ENCODE measurements at regions not wholly inside any gene's neighbourhood (a gene's known extent, or its start where the extent isn't known, plus 50 kb on each side); places are given as distances from the start of the nearest gene placed in this dataset.

DNA sequence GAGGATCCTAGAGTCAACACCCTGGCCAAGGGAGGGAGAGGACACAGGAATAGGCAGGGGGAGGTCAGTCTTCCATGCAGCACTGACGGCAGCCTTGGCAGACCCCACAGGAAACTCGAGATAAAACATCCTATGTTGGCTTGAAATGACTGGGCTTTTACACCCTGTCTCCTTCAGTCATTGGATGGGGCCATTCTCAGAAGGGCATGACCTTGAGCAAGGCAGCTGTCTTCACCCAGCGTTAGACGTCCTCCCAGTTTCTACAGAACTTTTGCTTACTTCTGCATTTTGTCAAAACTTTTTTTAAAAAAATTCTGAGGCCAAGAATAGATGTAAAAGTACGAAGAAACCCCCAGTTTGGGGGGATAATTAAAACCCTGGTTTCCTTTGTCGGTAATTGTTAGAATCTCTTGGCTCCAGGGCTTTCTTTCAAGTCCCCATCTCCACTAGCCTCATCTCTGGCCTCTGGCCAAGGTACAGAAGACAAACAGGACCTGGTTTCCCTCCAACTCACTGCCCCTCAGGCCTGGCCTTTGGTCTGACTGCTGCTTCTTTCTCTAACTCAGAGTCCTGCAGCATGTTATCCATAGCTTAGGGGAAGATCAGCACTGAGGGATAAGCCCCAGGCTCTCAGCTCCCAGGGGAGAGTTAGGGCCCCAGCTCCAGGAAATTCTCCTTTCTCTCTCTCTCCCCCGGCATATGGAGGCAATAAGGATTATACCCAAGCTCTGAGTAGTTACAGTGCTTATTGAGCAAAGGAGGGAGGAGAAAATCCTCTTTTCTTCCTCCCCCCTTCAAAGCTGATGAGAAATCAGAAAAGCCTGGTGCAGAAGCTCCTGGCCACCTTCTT is 51.6 kb upstream of the KCND3 start:
- DNase-seq: no peak
- Mint-ChIP-seq H3K27me3 (peaks cover 24% of the 10 kb centered on the region), H3K36me3 (ENCODE audit: low read depth) (no peaks in the 10 kb centered on the region), H3K4me1 (ENCODE audit: low read depth) (no peaks in the 10 kb centered on the region), H3K9me3 (no peaks in the 10 kb centered on the region), H3K27ac (no peak overlapping the region), H3K4me3 (no peak overlapping the region)

DNA sequence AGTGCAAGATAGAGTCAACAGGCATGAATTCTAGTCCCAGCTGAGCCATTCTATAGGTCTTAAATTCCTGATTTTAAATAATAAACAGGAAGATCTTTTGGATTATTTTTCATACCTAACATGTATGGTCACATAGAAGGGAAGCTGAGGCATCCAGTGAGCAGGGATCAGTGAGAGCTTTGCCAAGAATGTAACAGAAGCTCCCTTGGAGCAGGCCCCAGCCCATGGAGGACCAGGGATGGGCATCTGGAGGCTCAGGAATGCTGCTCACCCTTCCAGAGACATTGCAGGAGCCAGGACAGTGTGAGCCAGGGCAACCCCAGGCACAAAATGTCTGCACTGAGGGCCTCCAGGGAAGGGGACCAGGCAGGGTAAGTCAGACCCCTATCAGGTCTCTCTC is 54.4 kb upstream of the KCND3 start:
- DNase-seq: no peak
- Mint-ChIP-seq H3K27ac (no peak overlapping the region), H3K4me3 (no peak overlapping the region)

DNA sequence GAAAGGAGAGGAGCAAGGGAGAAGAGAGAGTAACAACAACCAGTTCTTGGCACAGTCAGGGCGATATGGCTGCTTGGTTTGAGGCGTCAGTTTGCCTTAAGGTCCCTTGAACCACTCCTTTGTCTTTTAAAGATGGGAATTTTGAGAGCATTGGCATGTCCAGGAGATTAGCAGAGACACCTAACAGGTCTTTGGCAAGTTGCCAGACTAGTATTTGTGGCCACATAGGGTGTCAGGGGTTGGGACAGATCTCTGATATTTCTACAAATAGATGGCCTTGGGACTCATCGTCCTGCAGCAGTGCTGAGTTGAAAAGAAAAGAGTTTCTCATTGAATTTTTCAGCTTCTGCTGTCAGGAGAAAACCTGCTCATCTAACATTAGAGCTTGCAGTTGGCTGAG is 55.3 kb upstream of the KCND3 start:
- no peak overlapping the region for H3K27ac Mint-ChIP-seq
- no peak for DNase-seq
- no peaks in the 10 kb centered on the region for H3K9me3 Mint-ChIP-seq
- no peaks in the 10 kb centered on the region for H3K4me1 Mint-ChIP-seq (ENCODE audit: low read depth)
- H3K36me3 Mint-ChIP-seq (ENCODE audit: low read depth): no peaks in the 10 kb centered on the region
- no peak overlapping the region for H3K4me3 Mint-ChIP-seq
- H3K27me3 Mint-ChIP-seq: peaks cover 27% of the 10 kb centered on the region

More for the DNA sequence above, 54.4 kb upstream of the KCND3 start:
- H3K27me3 Mint-ChIP-seq: peaks cover 27% of the 10 kb centered on the region
- H3K9me3 Mint-ChIP-seq: no peaks in the 10 kb centered on the region
- H3K4me1 Mint-ChIP-seq (ENCODE audit: low read depth): no peaks in the 10 kb centered on the region
- H3K36me3 Mint-ChIP-seq (ENCODE audit: low read depth): no peaks in the 10 kb centered on the region

DNA sequence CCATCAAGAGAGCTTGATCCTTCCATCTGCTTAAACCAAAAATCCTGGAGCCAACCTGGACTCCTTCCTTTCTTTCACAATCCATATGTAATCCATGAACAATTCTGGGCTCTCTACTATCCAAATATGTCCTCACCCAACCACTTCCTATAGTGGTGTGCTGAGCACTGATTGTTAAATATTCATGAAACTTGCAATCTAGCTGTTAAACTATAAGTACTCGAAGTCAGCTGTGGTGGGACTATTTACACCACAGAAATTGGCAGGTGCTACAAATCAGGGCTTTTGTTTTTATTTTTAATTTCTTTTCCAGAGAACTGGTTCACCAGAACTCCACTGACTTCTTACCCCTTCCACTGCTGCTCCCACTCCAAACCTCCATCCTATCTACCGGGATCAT is 57.2 kb upstream of the KCND3 start:
- no peak overlapping the region for H3K4me3 Mint-ChIP-seq
- DNase-seq: no peak
- H3K36me3 Mint-ChIP-seq (ENCODE audit: low read depth): no peaks in the 10 kb centered on the region
- H3K27me3 Mint-ChIP-seq: peaks cover 31% of the 10 kb centered on the region
- no peaks in the 10 kb centered on the region for H3K9me3 Mint-ChIP-seq
- no peak overlapping the region for H3K27ac Mint-ChIP-seq
- no peaks in the 10 kb centered on the region for H3K4me1 Mint-ChIP-seq (ENCODE audit: low read depth)

DNA sequence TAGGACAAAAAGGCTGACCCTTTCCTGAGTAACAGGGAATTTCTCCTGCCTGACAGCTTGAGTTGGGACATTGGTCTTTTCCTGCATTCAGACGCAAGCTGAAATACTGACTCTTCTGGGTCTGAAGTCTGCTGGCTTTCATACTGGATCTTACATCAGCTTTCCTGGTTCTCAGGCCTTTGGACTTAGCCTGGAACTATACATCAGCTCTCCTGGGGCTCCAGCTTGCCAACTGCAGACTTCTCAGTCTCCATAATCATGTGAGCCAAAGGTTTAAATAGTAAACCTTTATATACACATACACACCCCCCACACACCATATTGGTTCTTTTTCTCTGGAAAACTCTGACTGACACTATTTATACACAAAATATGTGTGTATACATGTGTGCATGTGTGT is 59.0 kb upstream of the KCND3 start:
- no peaks in the 10 kb centered on the region for H3K36me3 Mint-ChIP-seq (ENCODE audit: low read depth)
- peaks cover 20% of the 10 kb centered on the region for H3K27me3 Mint-ChIP-seq
- H3K4me3 Mint-ChIP-seq: no peak overlapping the region
- no peaks in the 10 kb centered on the region for H3K9me3 Mint-ChIP-seq
- DNase-seq: no peak
- no peak overlapping the region for H3K27ac Mint-ChIP-seq
- H3K4me1 Mint-ChIP-seq (ENCODE audit: low read depth): no peaks in the 10 kb centered on the region

DNA sequence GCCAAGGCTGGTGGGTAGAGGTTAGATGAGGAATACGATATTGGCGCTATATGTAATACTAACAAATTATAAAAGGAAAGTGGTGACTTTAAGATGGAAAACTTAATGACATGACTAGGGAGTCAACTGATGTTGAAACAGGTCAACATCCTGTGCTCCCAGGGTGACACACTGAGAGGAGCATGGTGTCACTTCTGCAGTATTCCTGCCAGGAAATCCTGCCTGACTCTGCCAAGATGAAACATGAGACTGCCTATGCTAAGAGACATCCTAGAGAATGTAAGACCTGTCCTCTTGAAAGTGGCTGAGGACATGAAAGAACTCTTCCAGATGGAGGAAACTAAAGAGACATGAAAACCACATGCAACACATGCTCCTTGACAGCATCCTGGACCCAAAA is 65.0 kb upstream of the KCND3 start:
- Mint-ChIP-seq H3K4me1 (ENCODE audit: low read depth) (no peaks in the 10 kb centered on the region), H3K27me3 (peaks cover 21% of the 10 kb centered on the region), H3K9me3 (no peaks in the 10 kb centered on the region), H3K36me3 (ENCODE audit: low read depth) (no peaks in the 10 kb centered on the region), H3K4me3 (no peak overlapping the region), H3K27ac (no peak overlapping the region)
- DNase-seq: no peak

DNA sequence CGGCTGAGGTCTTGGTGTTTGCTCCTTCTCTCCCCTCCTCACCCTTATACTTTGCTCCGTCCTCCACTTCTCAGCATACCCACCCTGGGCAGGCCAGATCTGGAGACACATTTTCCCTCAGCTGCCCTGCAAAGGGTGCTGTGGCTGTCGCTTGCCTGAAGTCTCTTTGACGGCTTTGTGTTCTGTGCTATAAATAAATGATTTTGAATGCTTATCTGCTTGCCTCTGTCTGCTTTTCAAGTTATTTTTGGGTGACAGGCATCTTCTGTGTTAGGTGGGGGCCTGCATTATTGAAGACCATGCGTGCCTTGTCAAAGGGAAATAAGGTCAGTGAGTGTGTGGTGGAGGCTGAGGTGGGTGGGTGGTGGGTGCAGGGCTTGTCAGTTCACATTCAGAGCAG is 66.9 kb upstream of the KCND3 start:
- Mint-ChIP-seq H3K9me3 (no peaks in the 10 kb centered on the region), H3K4me3 (no peak overlapping the region), H3K27ac (no peak overlapping the region), H3K36me3 (ENCODE audit: low read depth) (no peaks in the 10 kb centered on the region), H3K4me1 (ENCODE audit: low read depth) (no peaks in the 10 kb centered on the region), H3K27me3 (peaks cover 25% of the 10 kb centered on the region)
- no peak for DNase-seq

DNA sequence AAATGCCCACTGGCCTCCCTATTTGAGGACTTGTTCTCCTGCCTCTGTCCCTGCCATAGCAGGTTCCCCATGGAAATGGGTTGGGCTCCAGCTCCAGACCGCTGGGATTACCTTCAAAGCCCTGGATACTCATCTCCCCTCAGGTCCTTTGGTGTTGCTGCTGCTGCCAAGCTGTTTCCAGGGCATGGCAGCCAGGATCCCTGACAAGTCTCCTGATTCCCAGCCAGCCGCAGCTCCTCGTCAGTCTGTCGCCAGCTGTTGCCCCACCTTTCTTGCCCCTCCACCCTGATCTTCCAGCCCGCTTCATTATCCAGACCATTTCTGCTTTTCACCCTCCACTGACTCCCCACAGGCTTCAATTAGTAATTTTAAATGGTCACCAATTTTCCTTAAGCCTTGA is 68.3 kb upstream of the KCND3 start:
- Mint-ChIP-seq H3K27me3 (peaks cover 30% of the 10 kb centered on the region), H3K4me3 (no peak overlapping the region)

DNA sequence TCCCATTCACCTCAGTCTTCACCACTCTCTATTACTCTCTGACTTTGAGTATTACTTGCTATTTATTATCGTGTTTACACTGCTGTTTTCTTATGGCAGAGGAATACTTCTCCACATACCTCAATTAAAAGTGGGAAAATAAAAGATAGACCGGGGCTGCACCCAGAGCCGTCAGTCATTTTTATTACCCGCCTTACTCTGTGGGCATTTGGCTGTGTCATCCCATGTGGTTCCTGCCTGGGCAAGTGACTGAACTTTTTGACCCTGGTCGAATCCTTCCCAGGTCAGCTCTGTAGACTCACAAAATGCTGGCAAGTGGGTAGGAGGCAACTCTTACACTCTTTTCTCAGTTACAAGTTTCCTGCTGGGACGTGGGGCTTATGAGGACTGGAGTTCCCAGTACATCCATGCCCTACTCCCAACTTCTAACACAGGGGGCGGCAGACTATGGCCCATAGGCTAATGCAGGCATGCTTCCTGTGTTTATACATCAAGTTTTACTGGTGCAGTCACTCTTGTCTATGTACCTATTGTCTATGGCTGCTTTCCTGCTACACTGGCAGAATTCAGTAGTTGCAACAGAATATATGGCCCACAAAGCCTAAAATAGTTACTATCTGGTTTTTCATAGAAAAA is 69.5 kb upstream of the KCND3 start:
- DNase-seq: no peak

More for the DNA sequence above, 68.3 kb upstream of the KCND3 start:
- Mint-ChIP-seq H3K27ac (no peak overlapping the region), H3K4me1 (ENCODE audit: low read depth) (no peaks in the 10 kb centered on the region), H3K36me3 (ENCODE audit: low read depth) (no peaks in the 10 kb centered on the region), H3K9me3 (no peaks in the 10 kb centered on the region)
- DNase-seq: no peak

DNA sequence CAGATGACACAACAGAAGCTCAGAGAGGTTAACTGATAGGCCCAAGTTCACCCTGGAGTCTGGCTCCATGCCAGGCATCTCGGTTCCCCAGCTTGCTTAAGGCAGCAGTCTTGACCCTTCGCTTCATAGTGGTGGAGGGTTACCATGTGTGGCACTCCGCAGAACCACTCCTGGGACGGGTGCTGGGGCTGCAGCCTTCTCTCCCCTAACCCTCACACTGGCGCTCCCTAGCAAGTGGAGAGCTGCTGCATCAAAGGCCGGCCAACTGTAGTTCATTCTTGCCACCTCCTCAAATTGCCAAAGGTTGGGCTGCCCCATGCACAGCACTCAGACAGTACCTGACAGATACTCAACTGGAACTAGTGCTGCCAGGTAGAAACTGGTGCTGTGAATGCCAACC is 70.2 kb upstream of the KCND3 start:
- Mint-ChIP-seq H3K4me1 (ENCODE audit: low read depth) (no peaks in the 10 kb centered on the region), H3K27ac (no peak overlapping the region), H3K27me3 (peaks cover 44% of the 10 kb centered on the region), H3K9me3 (no peaks in the 10 kb centered on the region), H3K4me3 (no peak overlapping the region), H3K36me3 (ENCODE audit: low read depth) (no peaks in the 10 kb centered on the region)
- no peak for DNase-seq

More for the DNA sequence above, 69.5 kb upstream of the KCND3 start:
- Mint-ChIP-seq H3K4me1 (ENCODE audit: low read depth) (no peaks in the 10 kb centered on the region), H3K27me3 (peaks cover 39% of the 10 kb centered on the region), H3K9me3 (no peaks in the 10 kb centered on the region), H3K36me3 (ENCODE audit: low read depth) (no peaks in the 10 kb centered on the region), H3K4me3 (no peak overlapping the region), H3K27ac (no peak overlapping the region)

DNA sequence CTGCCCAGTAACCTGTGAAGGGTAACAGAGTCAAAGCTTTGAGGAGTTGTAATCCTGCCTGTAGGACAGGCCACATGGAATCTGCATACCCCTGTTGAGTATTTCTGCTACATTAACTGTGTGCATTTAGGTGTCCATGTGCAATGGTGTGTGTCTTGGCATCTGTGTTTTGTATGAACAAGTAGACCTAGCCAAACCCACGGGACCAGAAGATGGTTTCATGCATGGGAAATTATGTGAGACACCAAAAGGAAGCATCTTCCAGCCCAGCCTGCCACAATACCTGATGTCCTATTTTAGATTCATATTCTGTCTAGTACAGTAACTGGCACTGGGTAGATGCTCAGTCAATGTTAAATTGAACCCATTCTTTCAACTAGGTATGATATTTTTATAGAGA is 70.8 kb upstream of the KCND3 start:
- H3K4me1 Mint-ChIP-seq (ENCODE audit: low read depth): no peaks in the 10 kb centered on the region
- no peaks in the 10 kb centered on the region for H3K36me3 Mint-ChIP-seq (ENCODE audit: low read depth)
- peaks cover 44% of the 10 kb centered on the region for H3K27me3 Mint-ChIP-seq
- H3K27ac Mint-ChIP-seq: no peak overlapping the region
- H3K9me3 Mint-ChIP-seq: no peaks in the 10 kb centered on the region
- DNase-seq: no peak
- no peak overlapping the region for H3K4me3 Mint-ChIP-seq

DNA sequence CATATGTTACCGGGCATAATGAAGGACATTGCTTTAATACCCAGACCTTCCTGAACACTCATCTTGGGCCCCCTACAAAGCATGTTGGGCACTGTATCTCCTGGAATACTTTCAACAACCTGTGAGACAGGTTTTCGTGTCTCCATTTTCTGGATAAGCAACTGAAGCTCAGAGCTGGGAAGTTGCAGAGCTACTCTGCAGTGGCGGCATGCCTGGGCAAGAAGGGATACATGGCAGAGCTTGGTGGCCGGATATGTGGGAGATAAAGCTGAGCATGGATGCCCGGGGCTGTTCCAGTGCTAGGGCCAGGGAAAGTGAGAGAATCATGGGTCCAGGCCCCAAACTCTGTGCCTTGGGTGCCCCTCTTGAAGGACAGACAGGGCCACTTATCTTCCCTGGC is 71.6 kb upstream of the KCND3 start:
- Mint-ChIP-seq H3K4me3 (no peak overlapping the region), H3K27me3 (peaks cover 44% of the 10 kb centered on the region), H3K4me1 (ENCODE audit: low read depth) (no peaks in the 10 kb centered on the region), H3K9me3 (no peaks in the 10 kb centered on the region), H3K36me3 (ENCODE audit: low read depth) (no peaks in the 10 kb centered on the region), H3K27ac (no peak overlapping the region)
- DNase-seq: no peak

DNA sequence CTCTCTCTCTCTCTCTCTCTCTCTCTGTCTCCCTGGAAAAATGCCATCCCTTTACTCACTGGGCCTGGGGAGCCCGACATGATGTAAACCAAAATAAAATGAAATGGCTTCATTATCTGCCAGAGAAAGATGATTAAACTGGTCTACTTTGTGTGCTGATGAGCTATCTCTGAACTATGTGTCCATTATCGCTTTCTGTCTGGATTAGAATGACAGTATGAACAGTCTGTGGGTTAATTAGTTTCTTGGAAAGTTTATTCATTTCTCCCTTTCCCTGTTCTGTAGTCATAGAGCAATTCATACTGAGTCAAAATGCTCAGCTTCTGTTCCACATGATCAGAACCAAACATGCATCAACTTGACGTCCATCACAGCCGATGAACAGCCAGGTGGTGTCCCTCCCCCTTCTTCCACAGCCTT is 72.4 kb upstream of the KCND3 start:
- Mint-ChIP-seq H3K4me1 (ENCODE audit: low read depth) (no peaks in the 10 kb centered on the region), H3K27ac (no peak overlapping the region), H3K4me3 (no peak overlapping the region), H3K36me3 (ENCODE audit: low read depth) (no peaks in the 10 kb centered on the region), H3K27me3 (peaks cover 44% of the 10 kb centered on the region), H3K9me3 (no peaks in the 10 kb centered on the region)
- no peak for DNase-seq

DNA sequence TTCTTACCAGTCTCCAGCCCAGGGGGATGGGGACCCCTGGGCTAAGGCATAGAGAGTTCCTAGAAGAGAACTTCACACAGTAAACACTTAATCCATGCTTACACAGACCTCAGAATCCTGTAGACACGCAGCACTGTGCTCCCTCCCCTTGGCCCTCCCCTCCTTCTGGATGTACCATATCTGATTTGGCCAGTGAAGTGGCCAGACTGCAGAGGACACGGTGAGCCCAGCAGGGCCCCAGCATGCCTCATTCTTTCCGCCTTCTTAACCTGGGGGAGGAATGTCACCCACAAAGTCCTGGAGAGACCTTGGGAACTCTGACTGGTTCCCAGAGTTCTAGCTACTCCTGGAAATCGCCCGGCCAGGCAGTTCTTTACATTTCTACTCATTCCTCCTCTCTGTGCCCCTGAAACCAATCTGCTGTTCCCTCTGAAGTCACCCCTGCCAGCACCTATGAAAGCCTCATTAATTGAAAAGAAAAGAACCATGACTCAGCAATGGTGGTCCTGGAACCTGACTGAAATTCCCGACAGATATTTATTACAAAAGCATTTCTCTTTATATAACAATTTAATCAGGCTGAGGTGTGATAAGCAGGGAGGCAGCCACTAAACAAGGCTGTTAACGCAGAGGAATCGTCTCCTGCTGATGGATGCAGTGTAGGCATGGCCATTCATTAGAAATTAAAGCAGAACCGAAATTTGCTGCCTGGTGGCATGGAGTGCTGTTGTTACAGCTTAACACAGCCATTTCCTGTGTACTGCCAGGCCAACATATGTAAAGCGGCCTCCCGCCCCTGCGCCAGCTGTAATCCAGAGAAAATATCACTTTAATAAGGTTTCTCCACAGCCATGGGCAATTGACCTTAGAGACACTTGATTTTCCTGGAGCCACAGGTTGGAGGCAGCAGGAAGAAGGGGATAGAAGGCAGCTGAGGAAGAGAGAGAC is 74.6 kb upstream of the KCND3 start:
- Mint-ChIP-seq H3K4me1 (ENCODE audit: low read depth) (no peaks in the 10 kb centered on the region), H3K36me3 (ENCODE audit: low read depth) (no peaks in the 10 kb centered on the region), H3K4me3 (no peak overlapping the region), H3K27ac (no peak overlapping the region), H3K27me3 (peaks cover 35% of the 10 kb centered on the region), H3K9me3 (no peaks in the 10 kb centered on the region)
- no peak for DNase-seq
